ENCODE measurements at regions not wholly inside any gene's neighbourhood (a gene's known extent, or its start where the extent isn't known, plus 50 kb on each side); places are given as distances from the start of the nearest gene placed in this dataset.

GRCh38 chr5:82835488-82835887, 241.7 kb downstream of the TMEM167A start:
- no TSS peak for BruUV-seq (replicated peaks)
- Histone ChIP-seq H3K27ac (ENCODE audit: low read depth, low read length) (no peak overlapping the region), H3K9me3 (ENCODE audit: control insufficient read depth in 1 of 2, insufficient read depth in 1 of 2, low read depth in 1 of 2, low read length in 2 of 2) (peaks cover 0 to 16% of the 10 kb centered on the region in 2 experiments; a peak in 2 of 4 replicates), H3K4me3 (replicated peaks in 1 of 2; ENCODE audit: low read depth in 1 of 2, low read length in 2 of 2) (no peak overlapping the region), H3K36me3 (ENCODE audit: control insufficient read depth in 1 of 2, insufficient read depth in 2 of 2, low read length in 2 of 2) (no peaks in the 10 kb centered on the region), H4K20me1 (ENCODE audit: insufficient read depth) (no peaks in the 10 kb centered on the region), H3K4me1 (ENCODE audit: control insufficient read depth in 1 of 2, insufficient read depth in 2 of 2, low read length in 2 of 2) (no peaks in the 10 kb centered on the region), H3K4me2 (ENCODE audit: low read length) (no peak overlapping the region), H3K79me2 (ENCODE audit: insufficient read depth, low read length) (no peaks in the 10 kb centered on the region), H3K9me2 (ENCODE audit: insufficient read depth) (no peaks in the 10 kb centered on the region), H2AFZ (ENCODE audit: low read depth, low read length, poor library complexity, severe bottlenecking) (no peak overlapping the region), H3K27me3 (ENCODE audit: insufficient read depth, low read length) (no peaks in the 10 kb centered on the region), H3K9ac (ENCODE audit: low read length) (no peak overlapping the region)
- no peak for DNase-seq (ENCODE audit: low read depth, low spot score)
- ATAC-seq: no peak
- no peak for TF ChIP-seq EGR1 (IDR thresholded peaks at IDR 0.05; ENCODE audit: low read depth)
- TF ChIP-seq SP1 (IDR thresholded peaks at IDR 0.05; ENCODE audit: low read depth): no peak
- no peak for TF ChIP-seq CTCF (IDR thresholded peaks at IDR 0.05 in 2 of 3, conservative IDR thresholded peaks at IDR 0.05 in 1 of 3; ENCODE audit: borderline replicate concordance in 1 of 3, insufficient read depth in 1 of 3, low read depth in 2 of 3, low read length in 2 of 3)
- no peak for TF ChIP-seq CBX3 (IDR thresholded peaks at IDR 0.05; ENCODE audit: low read depth)
- no peak for TF ChIP-seq CEBPB (IDR thresholded peaks at IDR 0.05; ENCODE audit: low read depth)
- RAD21 ChIA-PET (ENCODE audit: low non-redundant PET in 1 of 2, low total read pairs in 2 of 2, uncharacterized antibody in 2 of 2, unreplicated experiment in 2 of 2): no interaction called here
- POLR2A ChIA-PET: no interaction called here
- CTCF ChIA-PET: no interaction called here
- intact Hi-C loops (cut with micrococcal nuclease): no loop called here

GRCh38 chr5:82834151-82834550, 243.0 kb downstream of the TMEM167A start:
- ChIA-PET CTCF (no interaction called here), POLR2A (no interaction called here), RAD21 (ENCODE audit: low non-redundant PET in 1 of 2, low total read pairs in 2 of 2, uncharacterized antibody in 2 of 2, unreplicated experiment in 2 of 2) (no interaction called here)
- Histone ChIP-seq H3K4me3 (replicated peaks in 1 of 2; ENCODE audit: low read depth in 1 of 2, low read length in 2 of 2) (no peak overlapping the region), H3K27me3 (ENCODE audit: insufficient read depth, low read length) (no peaks in the 10 kb centered on the region), H3K9me2 (ENCODE audit: insufficient read depth) (no peaks in the 10 kb centered on the region), H3K79me2 (ENCODE audit: insufficient read depth, low read length) (no peaks in the 10 kb centered on the region), H3K9ac (ENCODE audit: low read length) (no peak overlapping the region), H3K4me2 (ENCODE audit: low read length) (no peak overlapping the region), H3K27ac (ENCODE audit: low read depth, low read length) (no peak overlapping the region), H3K4me1 (ENCODE audit: control insufficient read depth in 1 of 2, insufficient read depth in 2 of 2, low read length in 2 of 2) (no peaks in the 10 kb centered on the region), H3K36me3 (ENCODE audit: control insufficient read depth in 1 of 2, insufficient read depth in 2 of 2, low read length in 2 of 2) (no peaks in the 10 kb centered on the region), H2AFZ (ENCODE audit: low read depth, low read length, poor library complexity, severe bottlenecking) (no peak overlapping the region), H3K9me3 (ENCODE audit: control insufficient read depth in 1 of 2, insufficient read depth in 1 of 2, low read depth in 1 of 2, low read length in 2 of 2) (peaks cover 0 to 16% of the 10 kb centered on the region in 2 experiments; a peak in 2 of 4 replicates), H4K20me1 (ENCODE audit: insufficient read depth) (no peaks in the 10 kb centered on the region)
- no peak for ATAC-seq
- DNase-seq (ENCODE audit: low read depth, low spot score): no peak
- intact Hi-C loops (cut with micrococcal nuclease): no loop called here
- no TSS peak for BruUV-seq (replicated peaks)
- TF ChIP-seq ZFX (IDR thresholded peaks at IDR 0.05): no peak
- TF ChIP-seq YY1 (IDR thresholded peaks at IDR 0.05; ENCODE audit: extremely low read depth, insufficient replicate concordance, low read depth, low read length): no peak
- TF ChIP-seq ZNF274 (IDR thresholded peaks at IDR 0.05; ENCODE audit: low read depth, low read length): no peak
- no peak for TF ChIP-seq SRF (IDR thresholded peaks at IDR 0.05; ENCODE audit: low read depth)
- no peak for TF ChIP-seq TCF7L2 (IDR thresholded peaks at IDR 0.05; ENCODE audit: borderline replicate concordance, extremely low read depth, insufficient read depth, insufficient read length)
- no peak for TF ChIP-seq CEBPB (IDR thresholded peaks at IDR 0.05; ENCODE audit: low read depth)
